H1 (cell line): ENCODE measurements at regions not wholly inside any gene's neighbourhood (a gene's known extent, or its start where the extent isn't known, plus 50 kb on each side); places are given as distances from the start of the nearest gene placed in this dataset.

Experiments used
- CTCF ChIA-PET: fragments of 300-600 bp; sonication (Branson Sonifier 250); formaldehyde crosslinking; loops from one replicate; lab custom pipeline; 2021; ENCODE audit not compliant: partially characterized antibody; lab: Charles Lee
- POLR2A ChIA-PET: fragments of 300-600 bp; sonication (Branson Sonifier 250); formaldehyde crosslinking; loops from one replicate; lab custom pipeline; 2021; ENCODE audit warnings: inconsistent platforms; ENCODE audit not compliant: partially characterized antibody; lab: Charles Lee
- DNase-seq, 2 experiments: peaks; one replicate each; pipeline versions ENCODE4 v3.0.0 to v3.0.0-alpha.2; 2010 to 2022; ENCODE audit warnings: low spot score in 2 of 2, low read depth in 1 of 2, mixed read lengths in 1 of 2
- FAIRE-seq: peaks from 2 replicates; lab custom pipeline; 2011; peaks lifted over from hg19 to GRCh38; lab: Jason Lieb, UNC
- H2AFZ ChIP-seq: 2 replicates; pipeline ENCODE4 v1.8.1; 2012; ENCODE audit warnings: low read length, inconsistent platforms
- H2AK5ac ChIP-seq: 2 replicates; pipeline ENCODE4 v1.6.1; 2013; ENCODE audit warnings: low read depth, low read length
- H2BK120ac ChIP-seq: replicated peaks from 2 replicates; pipeline ENCODE3; 2013; ENCODE audit warnings: low read depth, low read length, inconsistent platforms
- H2BK12ac ChIP-seq: 2 replicates; pipeline ENCODE4 v1.6.1; 2013; ENCODE audit warnings: low read depth, low read length
- H2BK15ac ChIP-seq: 2 replicates; pipeline ENCODE4 v1.6.1; 2013; ENCODE audit warnings: low read length
- H2BK20ac ChIP-seq: 2 replicates; pipeline ENCODE4 v1.6.1; 2013; ENCODE audit warnings: low read length
- H2BK5ac ChIP-seq: 2 replicates; pipeline ENCODE4 v1.6.1; 2013; ENCODE audit warnings: low read depth, low read length
- H3K14ac ChIP-seq: 2 replicates; pipeline ENCODE4 v1.6.1; 2013; ENCODE audit warnings: inconsistent platforms; ENCODE audit not compliant: insufficient read length
- H3K18ac ChIP-seq: 2 replicates; pipeline ENCODE4 v1.6.1; 2013; ENCODE audit warnings: low read length; ENCODE audit errors: extremely low read depth
- H3K23ac ChIP-seq: 2 replicates; pipeline ENCODE4 v1.6.1; 2013; ENCODE audit warnings: inconsistent platforms; ENCODE audit not compliant: insufficient read length
- H3K23me2 ChIP-seq: 2 replicates; pipeline ENCODE4 v1.6.1; 2013; ENCODE audit warnings: low read depth, low read length
- H3K27ac ChIP-seq: 2 replicates; pipeline ENCODE4 v1.6.1; 2011; ENCODE audit warnings: low read depth, low read length, inconsistent platforms
- H3K27me3 ChIP-seq, 4 experiments: replicated peaks in 1 of 4; 1 replicate in 1 of 4; 2 replicates in 3 of 4; pipeline versions ENCODE4 v1.6.1 to v1.8.1; 2011 to 2013; ENCODE audit warnings: low read length in 3 of 4, mild to moderate bottlenecking in 3 of 4, inconsistent platforms in 2 of 4, mixed read lengths in 2 of 4, moderate library complexity in 1 of 4; ENCODE audit not compliant: control insufficient read depth in 3 of 4, insufficient read depth in 3 of 4; ENCODE audit errors: extremely low read depth in 1 of 4
- H3K36me3 ChIP-seq, 4 experiments: 2 replicates each; pipeline versions ENCODE4 v1.6.1 to v1.8.1; 2011 to 2013; ENCODE audit warnings: mild to moderate bottlenecking in 4 of 4, low read length in 3 of 4, moderate library complexity in 2 of 4, control low read depth in 1 of 4, inconsistent platforms in 1 of 4; ENCODE audit not compliant: insufficient read depth in 4 of 4, control insufficient read depth in 2 of 4
- H3K4ac ChIP-seq: replicated peaks from 2 replicates; pipeline ENCODE3; 2013; ENCODE audit warnings: low read length, low read depth, mixed read lengths, inconsistent platforms; ENCODE audit not compliant: insufficient read length
- H3K4me1 ChIP-seq, 4 experiments: replicated peaks in 1 of 4; 1 replicate in 1 of 4; 2 replicates in 3 of 4; pipeline versions ENCODE4 v1.6.1 to v1.8.1; 2011 to 2013; ENCODE audit warnings: low read length in 3 of 4, inconsistent platforms in 2 of 4, mixed read lengths in 1 of 4; ENCODE audit not compliant: insufficient read depth in 4 of 4, control insufficient read depth in 3 of 4
- H3K4me2 ChIP-seq, 2 experiments: 2 replicates each; pipeline versions ENCODE4 v1.6.1 to v1.8.1; 2011 to 2013; ENCODE audit warnings: low read depth in 2 of 2, low read length in 2 of 2, control low read depth in 1 of 2, inconsistent platforms in 1 of 2, mild to moderate bottlenecking in 1 of 2; ENCODE audit not compliant: insufficient read depth in 1 of 2
- H3K4me3 ChIP-seq, 4 experiments: fragments of 200-600, 300-600 bp in 1 of 4; sonication (generic), shearing (Covaris generic), sonication (Bioruptor Twin) in 1 of 4; 2 replicates each; pipeline versions ENCODE4 v1.5.1 to v1.8.1; 2011 to 2016; ENCODE audit warnings: low read length in 4 of 4, low read depth in 3 of 4, control low read depth in 2 of 4, inconsistent platforms in 2 of 4, mild to moderate bottlenecking in 2 of 4, mixed read lengths in 1 of 4, moderate library complexity in 1 of 4; ENCODE audit not compliant: insufficient read depth in 2 of 4; ENCODE audit errors: extremely low read depth in 1 of 4
- H3K56ac ChIP-seq: replicated peaks from 2 replicates; pipeline ENCODE3; 2013; ENCODE audit warnings: low read depth, mild to moderate bottlenecking, mixed read lengths, low read length, inconsistent platforms; ENCODE audit not compliant: insufficient read length
- H3K79me1 ChIP-seq: 2 replicates; pipeline ENCODE4 v1.6.1; 2013; ENCODE audit warnings: low read depth, low read length, control low read depth
- H3K79me2 ChIP-seq, 2 experiments: 2 replicates each; pipeline versions ENCODE4 v1.6.1 to v1.8.1; 2012 to 2013; ENCODE audit warnings: low read length in 2 of 2, mild to moderate bottlenecking in 2 of 2, inconsistent platforms in 1 of 2; ENCODE audit not compliant: insufficient read depth in 2 of 2, control insufficient read depth in 1 of 2
- H3K9ac ChIP-seq, 4 experiments: replicated peaks in 1 of 4; 1 replicate in 1 of 4; 2 replicates in 3 of 4; pipeline versions ENCODE4 v1.6.1 to v1.8.1; 2011 to 2013; ENCODE audit warnings: low read depth in 3 of 4, low read length in 3 of 4, control low read depth in 2 of 4, mild to moderate bottlenecking in 2 of 4, moderate library complexity in 2 of 4, inconsistent platforms in 1 of 4; ENCODE audit errors: extremely low read depth in 1 of 4
- H3K9me3 ChIP-seq, 2 experiments: 2 replicates each; pipeline versions ENCODE4 v1.6.1 to v1.8.1; 2012 to 2013; ENCODE audit warnings: mild to moderate bottlenecking in 2 of 2, moderate library complexity in 2 of 2, control low read depth in 1 of 2, inconsistent platforms in 1 of 2, low read depth in 1 of 2, low read length in 1 of 2, mixed read lengths in 1 of 2; ENCODE audit not compliant: insufficient read depth in 2 of 2
- H4K20me1 ChIP-seq, 2 experiments: replicated peaks in 1 of 2; 2 replicates each; pipeline versions ENCODE3 to v1.8.1; 2011 to 2013; ENCODE audit warnings: inconsistent platforms in 2 of 2, low read length in 2 of 2, mild to moderate bottlenecking in 1 of 2; ENCODE audit not compliant: insufficient read depth in 2 of 2, control insufficient read depth in 1 of 2
- H4K5ac ChIP-seq: 2 replicates; pipeline ENCODE4 v1.6.1; 2013; ENCODE audit warnings: low read length, low read depth, mixed read lengths, inconsistent platforms; ENCODE audit not compliant: insufficient read length
- H4K8ac ChIP-seq: 2 replicates; pipeline ENCODE4 v1.8.0; 2013; ENCODE audit warnings: mild to moderate bottlenecking, moderate library complexity, low read length, inconsistent platforms; ENCODE audit not compliant: insufficient read depth; ENCODE audit errors: extremely low read depth
- H4K91ac ChIP-seq: replicated peaks from 2 replicates; pipeline ENCODE3; 2013; ENCODE audit warnings: low read length, mixed read lengths, inconsistent platforms; ENCODE audit not compliant: insufficient read length
- CHD1 ChIP-seq: IDR thresholded peaks from 2 replicates; pipeline ENCODE4 v1.6.1; 2012; ENCODE audit warnings: low read depth, low read length, improper control_type of control experiment
- GABPA ChIP-seq: IDR thresholded peaks from 2 replicates; pipeline ENCODE4 v1.6.1; 2011; ENCODE audit warnings: mild to moderate bottlenecking, low read length, moderate library complexity, borderline replicate concordance; ENCODE audit not compliant: insufficient read depth
- NRF1 ChIP-seq: IDR thresholded peaks from 2 replicates; pipeline ENCODE4 v1.6.1; 2011; ENCODE audit warnings: mild to moderate bottlenecking, low read depth, low read length, improper control_type of control experiment
- PHF8 ChIP-seq: fragments of 200-600 bp; sonication (generic); conservative IDR thresholded peaks from 2 replicates; pipeline ENCODE4 v1.7.1; 2012; ENCODE audit warnings: low read depth, mild to moderate bottlenecking, inconsistent platforms, low read length, moderate library complexity
- RFX5 ChIP-seq: IDR thresholded peaks from 2 replicates; pipeline ENCODE4 v1.6.1; 2011; ENCODE audit warnings: low read depth, low read length, improper control_type of control experiment, borderline replicate concordance
- TCF12 ChIP-seq: IDR thresholded peaks from 2 replicates; pipeline ENCODE4 v1.6.1; 2011; ENCODE audit warnings: low read depth, mild to moderate bottlenecking, low read length
- ZNF274 ChIP-seq: IDR thresholded peaks from 2 replicates; pipeline ENCODE4 v1.7.0; 2012; ENCODE audit warnings: low read length, borderline replicate concordance; ENCODE audit errors: extremely low read depth
- WGBS, 2 experiments: shearing (Covaris generic) in 1 of 2; methylation state at CpG; one replicate each; pipeline versions ENCODE4 v1.1.6 to v1.1.7; 2013 to 2015; ENCODE audit warnings: low lambda C conversion rate in 2 of 2, mixed read lengths in 2 of 2, inconsistent platforms in 1 of 2, low coverage in 1 of 2, missing lambda C conversion rate in 1 of 2; ENCODE audit not compliant: insufficient replicate concordance in 2 of 2, insufficient coverage in 1 of 2, insufficient read length in 1 of 2; ENCODE audit errors: extremely low coverage in 1 of 2, missing lambda C conversion rate in 1 of 2; 5-methylcytosine and 5-hydroxymethylcytosine counted together
- TF ChIP-seq, protein P1 (sequence below): IDR thresholded peaks from 2 replicates; pipeline ENCODE4 v1.6.1; 2012; ENCODE audit warnings: inconsistent platforms

DNA sequence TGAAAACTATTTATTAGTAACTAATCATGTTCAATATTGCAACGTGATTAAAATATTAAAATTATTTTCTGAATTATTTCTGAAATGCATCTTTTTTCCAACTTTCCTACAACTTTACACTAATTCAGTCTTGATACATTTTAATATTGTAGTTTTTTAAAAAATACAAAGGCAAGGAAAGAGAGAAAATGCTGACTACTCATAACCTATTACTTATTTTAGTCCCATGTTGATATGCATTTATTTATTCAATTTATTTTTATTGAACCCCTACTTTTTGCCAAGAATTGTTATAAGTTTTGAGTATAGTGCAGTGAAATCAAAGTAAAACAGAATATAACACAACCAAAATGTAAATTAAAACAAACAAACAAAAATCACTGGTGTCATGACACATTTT lies 978.2 kb downstream of the CDH9 start:
- no peaks in the 10 kb centered on the region for H3K79me2 ChIP-seq
- no peak overlapping the region for H3K4me2 ChIP-seq
- ChIA-PET POLR2A (no interaction called here), CTCF (no interaction called here)
- no peak overlapping the region for H2BK5ac ChIP-seq
- no peak for DNase-seq
- no peak overlapping the region for H2BK120ac ChIP-seq
- no peaks in the 10 kb centered on the region for H4K20me1 ChIP-seq
- no peak overlapping the region for H2BK12ac ChIP-seq
- no peaks in the 10 kb centered on the region for H3K79me1 ChIP-seq
- no peak overlapping the region for H3K4ac ChIP-seq
- FAIRE-seq, result no peak
- H3K9me3 ChIP-seq, result no peaks in the 10 kb centered on the region
- no peak overlapping the region for H2BK20ac ChIP-seq
- no peak overlapping the region for H3K9ac ChIP-seq
- H2AFZ ChIP-seq, result no peak overlapping the region
- H3K4me1 ChIP-seq, result no peaks in the 10 kb centered on the region
- H3K18ac ChIP-seq, result no peak overlapping the region
- H3K4me3 ChIP-seq, result no peak overlapping the region
- no peaks in the 10 kb centered on the region for H3K36me3 ChIP-seq
- no peak overlapping the region for H2AK5ac ChIP-seq
- no peak overlapping the region for H2BK15ac ChIP-seq
- H3K23ac ChIP-seq, result no peak overlapping the region
- TF ChIP-seq, protein P1, sequence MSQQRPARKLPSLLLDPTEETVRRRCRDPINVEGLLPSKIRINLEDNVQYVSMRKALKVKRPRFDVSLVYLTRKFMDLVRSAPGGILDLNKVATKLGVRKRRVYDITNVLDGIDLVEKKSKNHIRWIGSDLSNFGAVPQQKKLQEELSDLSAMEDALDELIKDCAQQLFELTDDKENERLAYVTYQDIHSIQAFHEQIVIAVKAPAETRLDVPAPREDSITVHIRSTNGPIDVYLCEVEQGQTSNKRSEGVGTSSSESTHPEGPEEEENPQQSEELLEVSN, result no peak
- TF ChIP-seq RFX5, result no peak
- TF ChIP-seq ZNF274, result no peak
- no peak for TF ChIP-seq CHD1
- TF ChIP-seq PHF8, result no peak
- TF ChIP-seq GABPA, result no peak
- no peak for TF ChIP-seq TCF12
- no peak for TF ChIP-seq NRF1
- no peak overlapping the region for H4K91ac ChIP-seq
- no peak overlapping the region for H4K5ac ChIP-seq
- 100% methylated on average over 1 of the region's 1 CpG; no CpG with 5 or more reads in 1 of the 2 experiments for WGBS, 2 experiments
- no peak overlapping the region for H3K14ac ChIP-seq
- no peak overlapping the region for H3K56ac ChIP-seq
- H3K27ac ChIP-seq, result no peak overlapping the region
- H3K23me2 ChIP-seq, result peaks cover 1% of the 10 kb centered on the region; the same call in 1 of the 2 replicates
- no peak overlapping the region for H4K8ac ChIP-seq
- no peaks in the 10 kb centered on the region for H3K27me3 ChIP-seq
